ENCODE measurements at regions not wholly inside any gene's neighbourhood (a gene's known extent, or its start where the extent isn't known, plus 50 kb on each side); places are given as distances from the start of the nearest gene placed in this dataset.
"Not testable (repeated sequence)": the region's sequence is repeated elsewhere in the genome, so short reads cannot be mapped to it uniquely, and the experiment has no call there.

GRCh38 chr2:140076164-140076563, 1296.0 kb upstream of the NXPH2 start:
- Mint-ChIP-seq H3K27ac (no peak overlapping the region), H3K9me3 (peaks cover 7% of the 10 kb centered on the region), H3K4me3 (no peak overlapping the region), H3K4me1 (no peaks in the 10 kb centered on the region), H3K27me3 (no peaks in the 10 kb centered on the region), H3K36me3 (ENCODE audit: low read depth) (no peaks in the 10 kb centered on the region)
- ATAC-seq (ENCODE audit: low read depth) (no peak), DNase-seq (no peak)
- CTCF ChIA-PET, result no interaction called here
- no peak for TF ChIP-seq CTCF (IDR thresholded peaks at IDR 0.05)
- POLR2A ChIA-PET, result no interaction called here
- intact Hi-C loops (cut with micrococcal nuclease), result no loop called here

GRCh38 chr2:140073763-140074162, 1293.6 kb upstream of the NXPH2 start:
- H3K9me3 Mint-ChIP-seq; CTCF ChIA-PET; H3K4me3 Mint-ChIP-seq; H3K27me3 Mint-ChIP-seq; DNase-seq; POLR2A ChIA-PET; H3K27ac Mint-ChIP-seq; ATAC-seq (ENCODE audit: low read depth); H3K4me1 Mint-ChIP-seq; H3K36me3 Mint-ChIP-seq (ENCODE audit: low read depth); intact Hi-C loops (cut with micrococcal nuclease): not testable (repeated sequence)

DNA sequence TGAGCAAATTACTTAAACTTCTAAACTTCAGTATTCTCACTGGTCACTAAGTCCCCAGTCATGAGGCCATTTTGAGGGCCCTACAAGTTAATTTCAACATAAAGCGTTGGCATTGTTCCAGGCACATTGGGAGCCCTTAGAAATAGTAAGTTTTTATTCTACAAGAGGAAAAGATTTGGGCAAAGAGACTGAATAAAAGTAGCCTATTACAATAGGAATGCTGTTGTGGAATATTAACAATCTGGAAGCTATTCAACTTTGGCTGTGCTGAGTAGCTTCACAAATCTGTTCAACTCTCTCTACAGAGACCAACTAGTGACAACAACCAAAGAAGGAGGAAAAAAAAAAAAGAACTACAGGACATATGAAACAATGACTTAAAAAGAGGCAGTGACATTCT, 1287.5 kb upstream of the NXPH2 start:
- no peak for ATAC-seq (ENCODE audit: low read depth)
- no peak for DNase-seq
- H3K4me3 Mint-ChIP-seq, result no peak overlapping the region
- no peaks in the 10 kb centered on the region for H3K36me3 Mint-ChIP-seq (ENCODE audit: low read depth)
- no peaks in the 10 kb centered on the region for H3K27me3 Mint-ChIP-seq
- peaks cover 4% of the 10 kb centered on the region for H3K9me3 Mint-ChIP-seq
- CTCF ChIA-PET, result no interaction called here
- H3K27ac Mint-ChIP-seq, result no peak overlapping the region
- POLR2A ChIA-PET, result no interaction called here
- no peaks in the 10 kb centered on the region for H3K4me1 Mint-ChIP-seq
- intact Hi-C loops (cut with micrococcal nuclease), result no loop called here
- no peak for TF ChIP-seq CTCF (IDR thresholded peaks at IDR 0.05)

GRCh38 chr2:140064243-140064642, 1284.1 kb upstream of the NXPH2 start:
- Mint-ChIP-seq H3K27me3 (no peaks in the 10 kb centered on the region), H3K9me3 (peaks cover under 1% of the 10 kb centered on the region), H3K36me3 (ENCODE audit: low read depth) (no peaks in the 10 kb centered on the region), H3K27ac (no peak overlapping the region), H3K4me3 (no peak overlapping the region), H3K4me1 (no peaks in the 10 kb centered on the region)
- ATAC-seq (ENCODE audit: low read depth) (no peak), DNase-seq (no peak)
- ChIA-PET POLR2A (no interaction called here), CTCF (no interaction called here)
- no peak for TF ChIP-seq CTCF (IDR thresholded peaks at IDR 0.05)
- intact Hi-C loops (cut with micrococcal nuclease), result no loop called here

- intact Hi-C loops (cut with micrococcal nuclease), result no loop called here
- CTCF ChIA-PET, result no interaction called here
- POLR2A ChIA-PET, result no interaction called here
- DNase-seq (no peak), ATAC-seq (ENCODE audit: low read depth) (no peak)
- no peaks in the 10 kb centered on the region for H3K27me3 Mint-ChIP-seq
- no peaks in the 10 kb centered on the region for H3K36me3 Mint-ChIP-seq (ENCODE audit: low read depth)
- no peak overlapping the region for H3K4me3 Mint-ChIP-seq
- H3K27ac Mint-ChIP-seq, result no peak overlapping the region
- peaks cover 2% of the 10 kb centered on the region for H3K9me3 Mint-ChIP-seq
- no peaks in the 10 kb centered on the region for H3K4me1 Mint-ChIP-seq
- TF ChIP-seq CTCF (IDR thresholded peaks at IDR 0.05), result no peak
These were observed 1283.2 kb upstream of the NXPH2 start for GRCh38 chr2:140063356-140063755.

- POLR2A ChIA-PET, result no interaction called here
- no peaks in the 10 kb centered on the region for H3K4me1 Mint-ChIP-seq
- DNase-seq (no peak), ATAC-seq (ENCODE audit: low read depth) (no peak)
- TF ChIP-seq CTCF (IDR thresholded peaks at IDR 0.05), result no peak
- H3K27me3 Mint-ChIP-seq, result no peaks in the 10 kb centered on the region
- intact Hi-C loops (cut with micrococcal nuclease), result no loop called here
- H3K36me3 Mint-ChIP-seq (ENCODE audit: low read depth), result no peaks in the 10 kb centered on the region
- no peak overlapping the region for H3K27ac Mint-ChIP-seq
- CTCF ChIA-PET, result no interaction called here
- no peak overlapping the region for H3K4me3 Mint-ChIP-seq
- peaks cover 2% of the 10 kb centered on the region for H3K9me3 Mint-ChIP-seq
These were observed 1281.0 kb upstream of the NXPH2 start for GRCh38 chr2:140061240-140061639.

Data from activated B cell treated with CpG ODN at 0.5 μM for 24 hours (primary cell).